ENCODE measurements at regions not wholly inside any gene's neighbourhood (a gene's known extent, or its start where the extent isn't known, plus 50 kb on each side); places are given as distances from the start of the nearest gene placed in this dataset.

DNA sequence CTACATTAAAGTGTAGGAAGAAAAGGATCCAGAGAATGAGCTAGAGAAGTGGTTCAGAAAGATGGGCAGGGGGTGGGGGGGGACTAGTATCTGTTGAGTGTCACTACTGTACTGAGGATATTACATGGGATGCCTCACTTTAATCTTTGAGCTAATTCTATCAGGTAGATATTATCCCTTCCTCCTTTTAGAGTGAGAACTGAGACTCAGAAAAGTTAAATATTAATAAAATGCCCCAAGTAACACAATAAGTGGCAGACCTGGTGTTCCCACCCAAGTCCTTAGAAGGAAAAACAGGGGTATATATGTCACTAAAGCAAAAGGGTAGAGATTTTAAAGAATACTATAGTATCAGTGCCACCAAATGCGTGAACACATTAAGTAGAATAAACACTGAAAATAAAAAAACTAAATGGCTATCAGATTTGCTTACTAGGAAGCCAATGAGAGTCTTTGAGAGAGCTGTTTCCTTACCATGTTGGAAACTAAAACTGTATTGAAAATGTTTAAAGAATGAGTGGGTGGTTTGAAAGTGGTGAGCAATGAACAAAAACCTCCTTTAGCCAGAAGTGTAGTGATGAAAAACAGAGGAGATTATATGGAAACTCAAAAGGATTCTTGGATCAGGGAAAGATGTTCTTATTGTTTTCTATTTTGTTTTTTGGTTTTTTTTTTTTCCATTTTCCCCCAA, 230.8 kb downstream of the BARHL2 start (continued):
- TF ChIP-seq ATF2 (CRISPR knock-in tag; IDR thresholded peaks at IDR 0.05; ENCODE audit: borderline replicate concordance, low read depth) (no peak), NFE2L1 (CRISPR knock-in tag; IDR thresholded peaks at IDR 0.05) (no peak), ATF1 (CRISPR knock-in tag; IDR thresholded peaks at IDR 0.05) (no peak), TP53 (CRISPR knock-in tag; IDR thresholded peaks at IDR 0.05) (no peak), ZNF138 (CRISPR knock-in tag; conservative IDR thresholded peaks at IDR 0.05) (no peak), NR3C1 (CRISPR knock-in tag; conservative IDR thresholded peaks at IDR 0.05; ENCODE audit: low read depth) (no peak)
- TF ChIP-seq, protein P1, sequence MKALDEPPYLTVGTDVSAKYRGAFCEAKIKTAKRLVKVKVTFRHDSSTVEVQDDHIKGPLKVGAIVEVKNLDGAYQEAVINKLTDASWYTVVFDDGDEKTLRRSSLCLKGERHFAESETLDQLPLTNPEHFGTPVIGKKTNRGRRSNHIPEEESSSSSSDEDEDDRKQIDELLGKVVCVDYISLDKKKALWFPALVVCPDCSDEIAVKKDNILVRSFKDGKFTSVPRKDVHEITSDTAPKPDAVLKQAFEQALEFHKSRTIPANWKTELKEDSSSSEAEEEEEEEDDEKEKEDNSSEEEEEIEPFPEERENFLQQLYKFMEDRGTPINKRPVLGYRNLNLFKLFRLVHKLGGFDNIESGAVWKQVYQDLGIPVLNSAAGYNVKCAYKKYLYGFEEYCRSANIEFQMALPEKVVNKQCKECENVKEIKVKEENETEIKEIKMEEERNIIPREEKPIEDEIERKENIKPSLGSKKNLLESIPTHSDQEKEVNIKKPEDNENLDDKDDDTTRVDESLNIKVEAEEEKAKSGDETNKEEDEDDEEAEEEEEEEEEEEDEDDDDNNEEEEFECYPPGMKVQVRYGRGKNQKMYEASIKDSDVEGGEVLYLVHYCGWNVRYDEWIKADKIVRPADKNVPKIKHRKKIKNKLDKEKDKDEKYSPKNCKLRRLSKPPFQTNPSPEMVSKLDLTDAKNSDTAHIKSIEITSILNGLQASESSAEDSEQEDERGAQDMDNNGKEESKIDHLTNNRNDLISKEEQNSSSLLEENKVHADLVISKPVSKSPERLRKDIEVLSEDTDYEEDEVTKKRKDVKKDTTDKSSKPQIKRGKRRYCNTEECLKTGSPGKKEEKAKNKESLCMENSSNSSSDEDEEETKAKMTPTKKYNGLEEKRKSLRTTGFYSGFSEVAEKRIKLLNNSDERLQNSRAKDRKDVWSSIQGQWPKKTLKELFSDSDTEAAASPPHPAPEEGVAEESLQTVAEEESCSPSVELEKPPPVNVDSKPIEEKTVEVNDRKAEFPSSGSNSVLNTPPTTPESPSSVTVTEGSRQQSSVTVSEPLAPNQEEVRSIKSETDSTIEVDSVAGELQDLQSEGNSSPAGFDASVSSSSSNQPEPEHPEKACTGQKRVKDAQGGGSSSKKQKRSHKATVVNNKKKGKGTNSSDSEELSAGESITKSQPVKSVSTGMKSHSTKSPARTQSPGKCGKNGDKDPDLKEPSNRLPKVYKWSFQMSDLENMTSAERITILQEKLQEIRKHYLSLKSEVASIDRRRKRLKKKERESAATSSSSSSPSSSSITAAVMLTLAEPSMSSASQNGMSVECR (CRISPR knock-in tag; IDR thresholded peaks at IDR 0.05; ENCODE audit: borderline replicate concordance) = no peak

DNA sequence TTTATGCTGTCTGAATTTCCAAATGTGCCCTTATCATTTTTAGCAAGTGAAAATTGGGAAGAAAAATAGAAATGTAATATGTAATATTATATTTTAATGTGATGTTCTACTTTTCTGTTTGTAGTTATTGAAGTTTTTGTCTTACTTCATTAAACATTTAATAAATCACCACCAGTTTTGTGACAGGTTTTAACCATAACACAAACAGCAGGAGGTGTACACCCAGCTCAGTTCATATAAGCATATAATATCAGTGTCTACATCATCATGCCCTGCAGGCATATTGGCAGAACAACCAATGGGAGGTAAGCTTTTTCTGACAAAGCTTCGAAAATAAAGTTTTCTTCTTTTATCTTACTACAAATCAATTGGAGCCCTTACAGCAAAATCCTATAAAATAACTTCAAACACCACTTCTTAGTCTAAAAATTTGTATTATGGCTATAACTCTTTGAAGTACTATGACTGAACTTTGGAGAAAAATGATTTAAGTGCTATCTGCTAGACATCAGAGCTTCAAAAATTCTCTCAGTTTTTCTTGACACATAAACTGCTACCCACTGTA, 236.7 kb downstream of the BARHL2 start:
- POLR2A ChIA-PET = no interaction called here
- Mint-ChIP-seq H3K4me3 (no peak overlapping the region), H3K4me1 (no peaks in the 10 kb centered on the region), H3K36me3 (no peaks in the 10 kb centered on the region), H3K27me3 (ENCODE audit: low read depth) (no peaks in the 10 kb centered on the region), H3K9me3 (no peaks in the 10 kb centered on the region), H3K27ac (no peak overlapping the region)
- CTCF ChIA-PET = no interaction called here
- no peak for DNase-seq (ENCODE audit: low spot score)
- no peak for ATAC-seq
- no peak for TF ChIP-seq PRRX2 (CRISPR knock-in tag; IDR thresholded peaks at IDR 0.05)
- TF ChIP-seq ZBTB43 (CRISPR knock-in tag; IDR thresholded peaks at IDR 0.05) = no peak
- TF ChIP-seq, protein P2, sequence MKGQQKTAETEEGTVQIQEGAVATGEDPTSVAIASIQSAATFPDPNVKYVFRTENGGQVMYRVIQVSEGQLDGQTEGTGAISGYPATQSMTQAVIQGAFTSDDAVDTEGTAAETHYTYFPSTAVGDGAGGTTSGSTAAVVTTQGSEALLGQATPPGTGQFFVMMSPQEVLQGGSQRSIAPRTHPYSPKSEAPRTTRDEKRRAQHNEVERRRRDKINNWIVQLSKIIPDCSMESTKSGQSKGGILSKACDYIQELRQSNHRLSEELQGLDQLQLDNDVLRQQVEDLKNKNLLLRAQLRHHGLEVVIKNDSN (CRISPR knock-in tag; IDR thresholded peaks at IDR 0.05) = no peak
- no peak for TF ChIP-seq SOX15 (CRISPR knock-in tag; IDR thresholded peaks at IDR 0.05)
- TF ChIP-seq KAT7 (CRISPR knock-in tag; IDR thresholded peaks at IDR 0.05; ENCODE audit: borderline replicate concordance) = no peak
- TF ChIP-seq, protein P3, sequence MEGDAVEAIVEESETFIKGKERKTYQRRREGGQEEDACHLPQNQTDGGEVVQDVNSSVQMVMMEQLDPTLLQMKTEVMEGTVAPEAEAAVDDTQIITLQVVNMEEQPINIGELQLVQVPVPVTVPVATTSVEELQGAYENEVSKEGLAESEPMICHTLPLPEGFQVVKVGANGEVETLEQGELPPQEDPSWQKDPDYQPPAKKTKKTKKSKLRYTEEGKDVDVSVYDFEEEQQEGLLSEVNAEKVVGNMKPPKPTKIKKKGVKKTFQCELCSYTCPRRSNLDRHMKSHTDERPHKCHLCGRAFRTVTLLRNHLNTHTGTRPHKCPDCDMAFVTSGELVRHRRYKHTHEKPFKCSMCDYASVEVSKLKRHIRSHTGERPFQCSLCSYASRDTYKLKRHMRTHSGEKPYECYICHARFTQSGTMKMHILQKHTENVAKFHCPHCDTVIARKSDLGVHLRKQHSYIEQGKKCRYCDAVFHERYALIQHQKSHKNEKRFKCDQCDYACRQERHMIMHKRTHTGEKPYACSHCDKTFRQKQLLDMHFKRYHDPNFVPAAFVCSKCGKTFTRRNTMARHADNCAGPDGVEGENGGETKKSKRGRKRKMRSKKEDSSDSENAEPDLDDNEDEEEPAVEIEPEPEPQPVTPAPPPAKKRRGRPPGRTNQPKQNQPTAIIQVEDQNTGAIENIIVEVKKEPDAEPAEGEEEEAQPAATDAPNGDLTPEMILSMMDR (IDR thresholded peaks at IDR 0.05) = no peak
- TF ChIP-seq, protein P4, sequence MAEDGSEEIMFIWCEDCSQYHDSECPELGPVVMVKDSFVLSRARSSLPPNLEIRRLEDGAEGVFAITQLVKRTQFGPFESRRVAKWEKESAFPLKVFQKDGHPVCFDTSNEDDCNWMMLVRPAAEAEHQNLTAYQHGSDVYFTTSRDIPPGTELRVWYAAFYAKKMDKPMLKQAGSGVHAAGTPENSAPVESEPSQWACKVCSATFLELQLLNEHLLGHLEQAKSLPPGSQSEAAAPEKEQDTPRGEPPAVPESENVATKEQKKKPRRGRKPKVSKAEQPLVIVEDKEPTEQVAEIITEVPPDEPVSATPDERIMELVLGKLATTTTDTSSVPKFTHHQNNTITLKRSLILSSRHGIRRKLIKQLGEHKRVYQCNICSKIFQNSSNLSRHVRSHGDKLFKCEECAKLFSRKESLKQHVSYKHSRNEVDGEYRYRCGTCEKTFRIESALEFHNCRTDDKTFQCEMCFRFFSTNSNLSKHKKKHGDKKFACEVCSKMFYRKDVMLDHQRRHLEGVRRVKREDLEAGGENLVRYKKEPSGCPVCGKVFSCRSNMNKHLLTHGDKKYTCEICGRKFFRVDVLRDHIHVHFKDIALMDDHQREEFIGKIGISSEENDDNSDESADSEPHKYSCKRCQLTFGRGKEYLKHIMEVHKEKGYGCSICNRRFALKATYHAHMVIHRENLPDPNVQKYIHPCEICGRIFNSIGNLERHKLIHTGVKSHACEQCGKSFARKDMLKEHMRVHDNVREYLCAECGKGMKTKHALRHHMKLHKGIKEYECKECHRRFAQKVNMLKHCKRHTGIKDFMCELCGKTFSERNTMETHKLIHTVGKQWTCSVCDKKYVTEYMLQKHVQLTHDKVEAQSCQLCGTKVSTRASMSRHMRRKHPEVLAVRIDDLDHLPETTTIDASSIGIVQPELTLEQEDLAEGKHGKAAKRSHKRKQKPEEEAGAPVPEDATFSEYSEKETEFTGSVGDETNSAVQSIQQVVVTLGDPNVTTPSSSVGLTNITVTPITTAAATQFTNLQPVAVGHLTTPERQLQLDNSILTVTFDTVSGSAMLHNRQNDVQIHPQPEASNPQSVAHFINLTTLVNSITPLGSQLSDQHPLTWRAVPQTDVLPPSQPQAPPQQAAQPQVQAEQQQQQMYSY (CRISPR knock-in tag; IDR thresholded peaks at IDR 0.05) = no peak
- TF ChIP-seq, protein P5, sequence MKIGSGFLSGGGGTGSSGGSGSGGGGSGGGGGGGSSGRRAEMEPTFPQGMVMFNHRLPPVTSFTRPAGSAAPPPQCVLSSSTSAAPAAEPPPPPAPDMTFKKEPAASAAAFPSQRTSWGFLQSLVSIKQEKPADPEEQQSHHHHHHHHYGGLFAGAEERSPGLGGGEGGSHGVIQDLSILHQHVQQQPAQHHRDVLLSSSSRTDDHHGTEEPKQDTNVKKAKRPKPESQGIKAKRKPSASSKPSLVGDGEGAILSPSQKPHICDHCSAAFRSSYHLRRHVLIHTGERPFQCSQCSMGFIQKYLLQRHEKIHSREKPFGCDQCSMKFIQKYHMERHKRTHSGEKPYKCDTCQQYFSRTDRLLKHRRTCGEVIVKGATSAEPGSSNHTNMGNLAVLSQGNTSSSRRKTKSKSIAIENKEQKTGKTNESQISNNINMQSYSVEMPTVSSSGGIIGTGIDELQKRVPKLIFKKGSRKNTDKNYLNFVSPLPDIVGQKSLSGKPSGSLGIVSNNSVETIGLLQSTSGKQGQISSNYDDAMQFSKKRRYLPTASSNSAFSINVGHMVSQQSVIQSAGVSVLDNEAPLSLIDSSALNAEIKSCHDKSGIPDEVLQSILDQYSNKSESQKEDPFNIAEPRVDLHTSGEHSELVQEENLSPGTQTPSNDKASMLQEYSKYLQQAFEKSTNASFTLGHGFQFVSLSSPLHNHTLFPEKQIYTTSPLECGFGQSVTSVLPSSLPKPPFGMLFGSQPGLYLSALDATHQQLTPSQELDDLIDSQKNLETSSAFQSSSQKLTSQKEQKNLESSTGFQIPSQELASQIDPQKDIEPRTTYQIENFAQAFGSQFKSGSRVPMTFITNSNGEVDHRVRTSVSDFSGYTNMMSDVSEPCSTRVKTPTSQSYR (CRISPR knock-in tag; IDR thresholded peaks at IDR 0.05) = no peak
- TF ChIP-seq E2F1 (CRISPR knock-in tag; IDR thresholded peaks at IDR 0.05) = no peak
- TF ChIP-seq ZNF263 (CRISPR knock-in tag; IDR thresholded peaks at IDR 0.05; ENCODE audit: low read depth) = no peak
- no peak for TF ChIP-seq NR2C2 (CRISPR knock-in tag; IDR thresholded peaks at IDR 0.05)

All from WTC11 (cell line).